PC-9 (cell line): ENCODE measurements at regions not wholly inside any gene's neighbourhood (a gene's known extent, or its start where the extent isn't known, plus 50 kb on each side); places are given as distances from the start of the nearest gene placed in this dataset.

Source experiments
- CTCF ChIP-seq: fragments of 200-600 bp; sonication (generic); conservative IDR thresholded peaks from 2 replicates; pipeline ENCODE4 v1.6.1; 2017; ENCODE audit warnings: mixed run types, antibody characterized with exemption, mild to moderate bottlenecking, moderate library complexity
- EZH2 ChIP-seq: fragments of 200-600 bp; sonication (generic); IDR thresholded peaks from 2 replicates; pipeline ENCODE4 v1.8.0; 2017; ENCODE audit warnings: antibody characterized with exemption, low read depth

GRCh38 chr22:27685970-27686369 lies 115.6 kb downstream of the MN1 start:
- no peak for TF ChIP-seq EZH2
- no peak for TF ChIP-seq CTCF
